WERI-Rb-1 (cell line): ENCODE measurements at regions not wholly inside any gene's neighbourhood (a gene's known extent, or its start where the extent isn't known, plus 50 kb on each side); places are given as distances from the start of the nearest gene placed in this dataset.

Experiments used
- DNase-seq: peaks from one replicate; pipeline ENCODE4 v3.0.0-alpha.2; 2020
- H3K27ac ChIP-seq: fragments of 250-450 bp; sonication (Bioruptor Pico); 2 replicates; pipeline ENCODE4 v1.5.1; 2020; ENCODE audit warnings: mild to moderate bottlenecking, moderate library complexity
- H3K27me3 ChIP-seq: fragments of 250-450 bp; sonication (Bioruptor Pico); 2 replicates; pipeline ENCODE4 v1.5.1; 2021; ENCODE audit warnings: mild to moderate bottlenecking, low read depth, moderate library complexity; ENCODE audit not compliant: insufficient read depth, severe bottlenecking
- H3K36me3 ChIP-seq: fragments of 250-450 bp; sonication (Bioruptor Pico); 2 replicates; pipeline ENCODE4 v1.5.1; 2020; ENCODE audit warnings: mild to moderate bottlenecking, moderate library complexity
- H3K4me3 ChIP-seq: 2 replicates; pipeline ENCODE4 v1.5.1; 2011; ENCODE audit warnings: low read depth, mild to moderate bottlenecking, control low read depth, low read length
- H3K9me3 ChIP-seq: fragments of 250-450 bp; sonication (Bioruptor Pico); 2 replicates; pipeline ENCODE4 v1.5.1; 2021; ENCODE audit warnings: mild to moderate bottlenecking, moderate library complexity; ENCODE audit not compliant: severe bottlenecking
- TF ChIP-seq, protein P1 (sequence below): IDR thresholded peaks from 2 replicates; pipeline ENCODE4 v1.5.1; 2011; ENCODE audit warnings: low read depth, mild to moderate bottlenecking, control low read depth, inconsistent platforms, low read length

DNA sequence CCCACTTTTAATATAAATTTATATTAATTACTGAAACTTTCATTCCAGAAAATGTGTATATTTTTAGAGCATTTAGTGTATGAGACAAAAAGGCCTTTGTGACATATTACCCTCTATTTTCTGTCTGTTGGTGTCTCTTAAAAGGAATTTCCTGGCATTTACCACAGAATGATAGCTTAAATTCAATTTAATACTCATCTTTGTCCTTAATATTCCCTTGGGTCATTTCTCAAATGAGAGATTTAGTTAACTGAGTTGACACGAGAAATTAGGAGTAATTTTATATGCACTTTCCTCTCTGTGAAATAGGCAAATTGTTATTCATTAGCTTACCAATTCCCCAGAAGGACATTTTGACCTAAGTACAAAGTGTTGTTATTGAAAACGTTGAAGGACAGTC, 101.7 kb upstream of the CTTNBP2 start:
- no peaks in the 10 kb centered on the region for H3K36me3 ChIP-seq
- TF ChIP-seq, protein P1, sequence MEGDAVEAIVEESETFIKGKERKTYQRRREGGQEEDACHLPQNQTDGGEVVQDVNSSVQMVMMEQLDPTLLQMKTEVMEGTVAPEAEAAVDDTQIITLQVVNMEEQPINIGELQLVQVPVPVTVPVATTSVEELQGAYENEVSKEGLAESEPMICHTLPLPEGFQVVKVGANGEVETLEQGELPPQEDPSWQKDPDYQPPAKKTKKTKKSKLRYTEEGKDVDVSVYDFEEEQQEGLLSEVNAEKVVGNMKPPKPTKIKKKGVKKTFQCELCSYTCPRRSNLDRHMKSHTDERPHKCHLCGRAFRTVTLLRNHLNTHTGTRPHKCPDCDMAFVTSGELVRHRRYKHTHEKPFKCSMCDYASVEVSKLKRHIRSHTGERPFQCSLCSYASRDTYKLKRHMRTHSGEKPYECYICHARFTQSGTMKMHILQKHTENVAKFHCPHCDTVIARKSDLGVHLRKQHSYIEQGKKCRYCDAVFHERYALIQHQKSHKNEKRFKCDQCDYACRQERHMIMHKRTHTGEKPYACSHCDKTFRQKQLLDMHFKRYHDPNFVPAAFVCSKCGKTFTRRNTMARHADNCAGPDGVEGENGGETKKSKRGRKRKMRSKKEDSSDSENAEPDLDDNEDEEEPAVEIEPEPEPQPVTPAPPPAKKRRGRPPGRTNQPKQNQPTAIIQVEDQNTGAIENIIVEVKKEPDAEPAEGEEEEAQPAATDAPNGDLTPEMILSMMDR: no peak
- peaks cover 41% of the 10 kb centered on the region for H3K27me3 ChIP-seq
- no peak overlapping the region for H3K27ac ChIP-seq
- H3K9me3 ChIP-seq: no peaks in the 10 kb centered on the region
- no peak overlapping the region for H3K4me3 ChIP-seq
- DNase-seq: no peak

DNA sequence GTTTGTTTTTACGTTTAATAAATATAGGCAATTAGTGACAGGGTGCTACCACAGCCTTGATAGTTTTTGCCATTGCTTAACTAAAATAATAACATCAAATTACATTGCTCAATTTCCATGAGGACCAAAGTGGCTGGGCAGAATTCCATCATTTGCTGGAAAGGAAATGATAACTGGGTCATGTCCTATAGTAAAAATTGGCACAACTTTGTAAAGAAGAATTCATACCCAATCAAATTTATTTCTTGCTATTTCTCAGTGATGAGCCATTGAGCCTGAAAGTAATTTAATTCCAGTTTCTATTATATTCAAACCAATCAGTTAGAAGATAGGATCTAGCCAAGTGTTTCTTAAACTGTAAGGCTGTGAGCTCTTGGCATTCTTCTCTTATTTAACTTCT, 102.2 kb upstream of the CTTNBP2 start:
- Histone ChIP-seq H3K27me3 (peaks cover 40% of the 10 kb centered on the region), H3K36me3 (no peaks in the 10 kb centered on the region), H3K4me3 (no peak overlapping the region), H3K9me3 (no peaks in the 10 kb centered on the region), H3K27ac (no peak overlapping the region)
- TF ChIP-seq, protein P1: no peak
- no peak for DNase-seq

DNA sequence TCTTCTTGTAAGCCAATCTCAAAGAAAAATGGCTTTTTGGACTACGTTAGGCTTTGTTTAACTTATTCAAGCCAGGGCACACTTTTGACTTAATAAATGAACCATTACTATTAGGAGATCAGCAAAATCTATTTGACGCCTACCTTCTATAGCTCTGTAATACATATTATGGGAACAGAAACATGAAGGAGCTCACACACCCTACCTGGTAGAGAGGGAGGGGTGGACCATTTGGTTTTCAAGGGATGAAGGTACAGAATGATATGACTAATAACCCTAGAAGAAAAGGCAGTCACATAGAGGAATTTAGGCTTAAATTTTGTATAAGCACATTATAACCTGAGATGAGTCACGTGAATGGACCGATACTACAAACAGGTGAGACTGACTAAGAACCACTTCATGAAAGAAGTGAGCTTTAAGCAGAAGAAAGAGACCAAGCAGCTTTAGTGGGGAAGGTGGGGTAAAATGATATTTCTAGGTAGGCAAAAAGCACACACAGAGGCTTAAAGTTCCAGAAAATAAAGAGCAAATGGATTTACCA, 106.8 kb upstream of the CTTNBP2 start:
- TF ChIP-seq, protein P1: no peak
- no peaks in the 10 kb centered on the region for H3K36me3 ChIP-seq

DNA sequence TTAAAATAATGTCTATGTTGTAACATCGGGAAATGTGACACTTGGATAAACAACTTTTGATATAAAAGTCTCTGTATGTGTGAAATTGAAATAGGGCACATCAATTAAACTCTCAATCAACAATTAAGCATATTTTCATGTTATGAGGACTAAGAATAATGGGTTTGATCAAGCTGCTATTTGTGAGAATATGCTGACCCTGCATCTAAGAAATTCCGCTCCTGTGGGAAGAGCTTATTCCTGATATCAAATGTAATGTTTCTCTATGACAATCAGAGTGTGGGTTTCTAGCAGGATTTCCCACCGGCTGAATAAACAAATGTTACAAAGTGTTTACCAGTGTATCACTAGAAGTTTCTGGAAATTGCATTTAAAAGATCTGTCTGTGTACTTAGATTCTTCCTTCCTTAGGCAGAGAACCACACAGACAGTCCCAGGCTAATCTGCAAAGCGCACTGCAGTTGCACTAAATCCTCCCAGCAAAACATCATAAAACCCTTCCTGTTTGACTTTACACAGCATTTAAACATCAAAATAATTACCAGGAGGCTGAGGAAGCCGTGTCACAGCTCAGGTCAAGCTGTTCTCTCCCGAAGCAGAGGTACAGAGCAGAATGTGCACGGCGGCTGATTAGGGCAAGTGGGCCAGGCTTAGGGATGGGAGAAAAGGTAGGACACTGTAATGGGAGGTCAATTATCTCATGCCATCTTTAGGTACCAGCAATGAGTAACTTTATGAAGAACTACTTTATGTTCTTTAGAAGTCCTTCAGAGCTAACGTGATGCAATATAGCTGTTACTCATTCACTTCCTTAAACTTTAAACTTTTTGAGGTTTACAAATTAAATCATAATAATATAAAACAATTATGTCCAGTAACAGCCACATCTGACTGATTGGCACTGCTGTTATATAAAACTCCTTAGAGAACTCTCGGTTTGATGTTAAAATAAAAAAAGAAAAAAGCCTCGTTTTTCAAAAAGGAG, 109.1 kb upstream of the CTTNBP2 start:
- H3K4me3 ChIP-seq: no peak overlapping the region
- peaks cover 39% of the 10 kb centered on the region for H3K27me3 ChIP-seq
- H3K36me3 ChIP-seq: no peaks in the 10 kb centered on the region
- TF ChIP-seq, protein P1: no peak
- no peak for DNase-seq
- H3K9me3 ChIP-seq: no peaks in the 10 kb centered on the region
- H3K27ac ChIP-seq: no peak overlapping the region

More for the DNA sequence above, 106.8 kb upstream of the CTTNBP2 start:
- H3K9me3 ChIP-seq: no peaks in the 10 kb centered on the region
- no peak for DNase-seq
- H3K4me3 ChIP-seq: no peak overlapping the region
- no peak overlapping the region for H3K27ac ChIP-seq
- peaks cover 41% of the 10 kb centered on the region for H3K27me3 ChIP-seq

DNA sequence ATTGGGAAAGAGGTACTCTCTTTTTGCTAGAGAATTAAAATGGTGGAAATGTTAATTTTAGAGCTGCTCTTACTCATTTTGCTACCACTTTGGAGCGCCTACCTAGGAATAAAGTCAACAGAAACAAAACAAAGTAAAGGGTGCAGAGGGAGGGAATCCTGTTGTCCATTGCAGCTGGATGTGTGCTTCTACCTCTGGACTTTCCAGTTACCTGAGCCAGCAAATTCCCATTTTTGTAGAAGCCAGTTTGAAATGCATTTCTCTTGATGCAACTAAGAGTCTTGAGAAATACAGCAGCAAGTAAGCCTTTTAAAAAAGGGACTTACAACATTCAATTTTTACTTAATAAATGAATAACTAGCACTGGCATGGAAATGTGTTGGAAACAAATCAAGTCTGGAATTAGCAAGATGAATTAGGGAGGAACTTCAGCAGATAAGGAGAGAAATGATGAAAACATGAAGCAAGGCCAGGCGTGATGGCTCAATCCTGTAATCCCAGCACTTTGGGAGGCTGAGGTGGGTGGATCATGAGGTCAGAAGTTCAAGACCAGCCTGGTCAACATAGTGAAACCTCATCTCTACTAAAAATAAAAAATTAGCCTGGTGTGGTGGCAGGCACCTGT, 113.5 kb upstream of the CTTNBP2 start:
- peaks cover 16% of the 10 kb centered on the region for H3K27me3 ChIP-seq
- no peak overlapping the region for H3K27ac ChIP-seq
- no peaks in the 10 kb centered on the region for H3K9me3 ChIP-seq
- no peak for DNase-seq
- TF ChIP-seq, protein P1: no peak
- no peaks in the 10 kb centered on the region for H3K36me3 ChIP-seq
- no peak overlapping the region for H3K4me3 ChIP-seq
